Esophagus squamous epithelium (tissue), 5 donors: ENCODE measurements at regions not wholly inside any gene's neighbourhood (a gene's known extent, or its start where the extent isn't known, plus 50 kb on each side); places are given as distances from the start of the nearest gene placed in this dataset.

Experiments used
- DNase-seq: peaks from one replicate; lab custom pipeline; 2025; lab: John Stamatoyannopoulos, UW
- H3K27ac ChIP-seq, 4 donors: fragments of 200-600 bp; sonication (generic); one replicate each; pipeline ENCODE4 v1.5.1; 2016 to 2019; ENCODE audit warnings: mild to moderate bottlenecking in 1 of 4
- H3K27me3 ChIP-seq, 4 donors: fragments of 200-600 bp; sonication (generic); 1 replicate in 3 of 4; 2 replicates in 1 of 4; pipeline versions ENCODE4 v1.5.1 to v1.6.0; 2017 to 2021; ENCODE audit warnings: antibody characterized with exemption in 1 of 4
- H3K36me3 ChIP-seq, 3 donors: fragments of 200-600 bp; sonication (generic); one replicate each; pipeline ENCODE4 v1.5.1; 2016 to 2019
- H3K4me1 ChIP-seq, 3 donors: fragments of 200-600 bp; sonication (generic); one replicate each; pipeline ENCODE4 v1.5.1; 2017 to 2019
- H3K4me3 ChIP-seq, 4 donors: fragments of 200-600 bp; sonication (generic); 1 replicate in 3 of 4; 2 replicates in 1 of 4; pipeline ENCODE4 v1.5.1; 2016 to 2019; ENCODE audit warnings: mild to moderate bottlenecking in 2 of 4, moderate library complexity in 1 of 4
- H3K9me3 ChIP-seq, 3 donors: fragments of 200-600 bp; sonication (generic); one replicate each; pipeline ENCODE4 v1.5.1; 2016 to 2019
- POLR2A ChIP-seq, 4 donors: fragments of 450-650 bp; IDR thresholded peaks; one replicate each; pipeline ENCODE4 v1.6.1; 2017; ENCODE audit warnings: antibody characterized with exemption in 4 of 4, mild to moderate bottlenecking in 4 of 4, moderate library complexity in 3 of 4
- WGBS, 2 donors: methylation state at CpG; one replicate each; pipeline ENCODE4 v1.1.5; 2018; 5-methylcytosine and 5-hydroxymethylcytosine counted together
- intact Hi-C: fragments of 100-400 bp; cut with DNase I; formaldehyde crosslinking; loops from one replicate; pipeline ENCODE4 v1.15.0; 2022
- TF ChIP-seq, protein P1 (sequence below), 6 experiments: fragments of 450-650 bp in 4 of 6; fragments of 200-600 bp in 2 of 6; sonication (generic) in 2 of 6; IDR thresholded peaks; one replicate each; pipeline ENCODE4 v1.5.1; 2016 to 2019; ENCODE audit warnings: antibody characterized with exemption in 6 of 6, mild to moderate bottlenecking in 4 of 6, moderate library complexity in 4 of 6
- donor health status: DM: yes; HTN: yes; CAD: no.

GRCh38 chr18:47737198-47737830 lies 193.1 kb downstream of the SMAD2 start:
- Histone ChIP-seq H3K27ac (no peak overlapping the region), H3K9me3 (no peaks in the 10 kb centered on the region), H3K4me3 (no peak overlapping the region), H3K4me1 (no peaks in the 10 kb centered on the region), H3K27me3 (peaks cover 0 to 67% (median 0%) of the 10 kb centered on the region in 4 donors), H3K36me3 (no peaks in the 10 kb centered on the region)
- intact Hi-C loops: no loop called here
- DNase-seq: no peak
- WGBS, 2 donors: 72 to 83% methylated on average over 12 of the region's 12 CpGs
- TF ChIP-seq POLR2A (IDR thresholded peaks at IDR 0.05): no peak
- TF ChIP-seq, protein P1, sequence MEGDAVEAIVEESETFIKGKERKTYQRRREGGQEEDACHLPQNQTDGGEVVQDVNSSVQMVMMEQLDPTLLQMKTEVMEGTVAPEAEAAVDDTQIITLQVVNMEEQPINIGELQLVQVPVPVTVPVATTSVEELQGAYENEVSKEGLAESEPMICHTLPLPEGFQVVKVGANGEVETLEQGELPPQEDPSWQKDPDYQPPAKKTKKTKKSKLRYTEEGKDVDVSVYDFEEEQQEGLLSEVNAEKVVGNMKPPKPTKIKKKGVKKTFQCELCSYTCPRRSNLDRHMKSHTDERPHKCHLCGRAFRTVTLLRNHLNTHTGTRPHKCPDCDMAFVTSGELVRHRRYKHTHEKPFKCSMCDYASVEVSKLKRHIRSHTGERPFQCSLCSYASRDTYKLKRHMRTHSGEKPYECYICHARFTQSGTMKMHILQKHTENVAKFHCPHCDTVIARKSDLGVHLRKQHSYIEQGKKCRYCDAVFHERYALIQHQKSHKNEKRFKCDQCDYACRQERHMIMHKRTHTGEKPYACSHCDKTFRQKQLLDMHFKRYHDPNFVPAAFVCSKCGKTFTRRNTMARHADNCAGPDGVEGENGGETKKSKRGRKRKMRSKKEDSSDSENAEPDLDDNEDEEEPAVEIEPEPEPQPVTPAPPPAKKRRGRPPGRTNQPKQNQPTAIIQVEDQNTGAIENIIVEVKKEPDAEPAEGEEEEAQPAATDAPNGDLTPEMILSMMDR (IDR thresholded peaks at IDR 0.05): no peak

DNA sequence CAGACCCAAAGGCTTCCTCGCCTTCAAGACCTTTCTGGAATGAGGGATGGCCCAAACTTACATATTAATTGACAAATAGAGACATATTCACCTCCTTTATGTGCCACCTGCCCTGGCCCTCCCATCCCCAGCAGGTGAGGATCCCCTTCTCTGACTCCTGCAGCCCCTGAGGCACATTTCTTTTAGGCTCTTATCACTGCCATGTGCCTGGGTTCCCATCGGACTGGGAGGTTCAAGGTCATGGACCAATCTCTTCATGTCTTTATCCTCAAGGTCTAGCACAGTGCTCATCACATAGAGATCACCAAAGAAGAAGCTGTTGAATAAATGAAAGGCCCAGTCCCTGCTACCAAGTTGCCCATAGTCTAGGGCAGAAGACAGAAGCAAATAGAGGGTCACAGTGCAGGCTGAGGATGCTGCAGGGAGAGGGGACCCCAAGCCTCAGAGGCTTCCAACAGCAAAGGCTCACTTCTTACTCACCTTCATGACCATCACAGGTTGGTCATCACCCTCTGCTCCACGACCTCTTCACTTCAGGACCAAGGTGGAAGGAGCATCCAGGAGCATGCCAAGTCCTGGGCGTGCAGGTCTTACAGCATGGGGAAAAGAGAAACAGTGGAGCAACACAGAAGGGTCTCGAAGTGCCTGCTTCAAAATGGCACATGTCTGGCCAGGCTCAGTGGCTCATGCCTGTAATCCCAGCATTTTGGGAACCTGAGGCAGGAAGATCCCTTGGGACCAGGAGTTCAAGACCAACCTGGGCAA lies 193.9 kb downstream of the SMAD2 start:
- intact Hi-C loops: no loop called here
- no peak for DNase-seq
- TF ChIP-seq, protein P1 (IDR thresholded peaks at IDR 0.05): no peak
- no peak for TF ChIP-seq POLR2A (IDR thresholded peaks at IDR 0.05)

DNA sequence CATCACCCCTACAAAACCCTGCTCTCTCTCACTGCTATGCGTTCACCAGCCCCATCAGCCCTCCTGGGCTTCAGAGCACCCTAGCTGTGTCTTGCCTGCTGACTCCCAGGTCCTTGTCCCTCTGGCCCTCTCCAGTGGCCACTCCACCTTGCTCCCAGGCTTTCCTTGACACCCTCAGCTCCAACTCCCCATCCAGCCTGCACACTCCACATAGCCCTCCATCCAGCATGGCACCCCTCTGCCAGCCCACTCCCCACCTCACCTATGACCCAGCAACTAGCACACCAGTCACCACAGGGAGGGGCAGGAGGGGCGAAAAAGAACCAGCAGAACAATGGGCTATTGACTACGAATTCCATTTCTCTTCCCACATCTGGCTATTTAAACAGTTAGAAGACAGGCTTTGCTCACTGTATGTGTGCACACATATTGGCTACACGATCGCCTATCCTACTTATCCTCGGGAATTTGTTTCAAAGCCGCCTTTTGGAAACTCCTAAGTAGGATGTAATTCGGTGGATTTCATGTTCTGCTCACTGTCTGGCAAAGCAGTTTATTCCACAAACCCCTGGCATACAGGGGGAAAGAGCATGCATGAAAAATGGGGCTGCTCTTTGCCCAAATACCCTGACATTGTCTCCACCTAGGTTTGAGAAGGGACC lies 195.3 kb downstream of the SMAD2 start:
- no peak overlapping the region for H3K4me3 ChIP-seq
- TF ChIP-seq POLR2A (IDR thresholded peaks at IDR 0.05): no peak
- TF ChIP-seq, protein P1 (IDR thresholded peaks at IDR 0.05): no peak
- H3K27ac ChIP-seq: no peak overlapping the region
- H3K27me3 ChIP-seq: peaks cover 0 to 83% (median 0%) of the 10 kb centered on the region in 4 donors
- intact Hi-C loops: no loop called here
- H3K4me1 ChIP-seq: no peaks in the 10 kb centered on the region
- 60% methylated on average over 8 of the region's 8 CpGs for WGBS, 2 donors
- no peak for DNase-seq
- no peaks in the 10 kb centered on the region for H3K9me3 ChIP-seq
- no peaks in the 10 kb centered on the region for H3K36me3 ChIP-seq

More for the DNA sequence above, 193.9 kb downstream of the SMAD2 start:
- Histone ChIP-seq H3K27ac (no peak overlapping the region), H3K4me1 (no peaks in the 10 kb centered on the region), H3K36me3 (no peaks in the 10 kb centered on the region), H3K27me3 (peaks cover 0 to 71% (median 0%) of the 10 kb centered on the region in 4 donors), H3K4me3 (no peak overlapping the region), H3K9me3 (no peaks in the 10 kb centered on the region)
- 56 to 59% methylated on average over 5 of the region's 5 CpGs for WGBS, 2 donors

DNA sequence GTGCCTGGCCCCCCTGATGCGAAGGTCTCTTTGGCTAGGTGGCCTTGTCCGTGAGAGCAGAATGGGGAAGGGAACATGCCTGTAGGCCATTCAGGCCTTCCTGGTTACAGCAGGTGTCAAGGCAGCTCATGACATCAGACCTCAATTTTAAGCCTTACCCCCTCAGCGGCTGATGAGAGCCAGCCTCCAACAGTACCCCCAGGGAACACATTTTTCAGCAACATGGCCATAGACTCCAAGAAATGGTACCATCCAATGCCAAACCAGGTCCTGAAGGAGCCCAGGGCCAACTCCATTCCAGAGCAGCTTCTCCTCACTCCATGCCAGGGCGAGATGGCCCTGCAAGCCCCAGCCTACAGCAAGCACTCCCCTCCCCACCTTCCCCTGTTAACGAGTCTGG lies 199.2 kb downstream of the SMAD2 start:
- DNase-seq: no peak
- H3K27me3 ChIP-seq: peaks cover 0 to 70% (median 0%) of the 10 kb centered on the region in 4 donors
- no peaks in the 10 kb centered on the region for H3K9me3 ChIP-seq
- intact Hi-C loops: no loop called here
- WGBS, 2 donors: 68 to 69% methylated on average over 5 of the region's 5 CpGs
- TF ChIP-seq, protein P1 (IDR thresholded peaks at IDR 0.05): no peak
- TF ChIP-seq POLR2A (IDR thresholded peaks at IDR 0.05): no peak
- H3K36me3 ChIP-seq: no peaks in the 10 kb centered on the region
- H3K27ac ChIP-seq: no peak overlapping the region
- H3K4me3 ChIP-seq: no peak overlapping the region
- H3K4me1 ChIP-seq: no peaks in the 10 kb centered on the region

- H3K27ac ChIP-seq: no peak overlapping the region
- H3K9me3 ChIP-seq: no peaks in the 10 kb centered on the region
- intact Hi-C loops: no loop called here
- no peak overlapping the region for H3K4me3 ChIP-seq
- DNase-seq: no peak
- 53 to 54% methylated on average over 4 of the region's 5 CpGs for WGBS, 2 donors
- no peaks in the 10 kb centered on the region for H3K4me1 ChIP-seq
- H3K36me3 ChIP-seq: no peaks in the 10 kb centered on the region
- peaks cover 0 to 71% (median 0%) of the 10 kb centered on the region in 4 donors for H3K27me3 ChIP-seq
- no peak for TF ChIP-seq POLR2A (IDR thresholded peaks at IDR 0.05)
- TF ChIP-seq, protein P1 (IDR thresholded peaks at IDR 0.05): no peak
Observed at GRCh38 chr18:47730795-47731194, 199.7 kb downstream of the SMAD2 start.
